ENCODE measurements at regions not wholly inside any gene's neighbourhood (a gene's known extent, or its start where the extent isn't known, plus 50 kb on each side); places are given as distances from the start of the nearest gene placed in this dataset.
"Not testable (repeated sequence)": the region's sequence is repeated elsewhere in the genome, so short reads cannot be mapped to it uniquely, and the experiment has no call there.

GRCh38 chr9:30591461-30591860 is 1793.0 kb upstream of the ACO1 start:
- no peaks in the 10 kb centered on the region for H3K27me3 ChIP-seq
- WGBS, 2 donors = 42 to 66% methylated on average over 1 of the region's 1 CpG
- H3K9me3 ChIP-seq = no peaks in the 10 kb centered on the region
- H3K4me1 ChIP-seq = no peaks in the 10 kb centered on the region
- intact Hi-C loops (cut with DNase I) = no loop called here
- no peak for ATAC-seq
- TF ChIP-seq CTCF (IDR thresholded peaks at IDR 0.05) = no peak
- DNase-seq = no peak
- no peak overlapping the region for H3K4me3 ChIP-seq
- H3K27ac ChIP-seq = no peak overlapping the region
- no peaks in the 10 kb centered on the region for H3K36me3 ChIP-seq

DNA sequence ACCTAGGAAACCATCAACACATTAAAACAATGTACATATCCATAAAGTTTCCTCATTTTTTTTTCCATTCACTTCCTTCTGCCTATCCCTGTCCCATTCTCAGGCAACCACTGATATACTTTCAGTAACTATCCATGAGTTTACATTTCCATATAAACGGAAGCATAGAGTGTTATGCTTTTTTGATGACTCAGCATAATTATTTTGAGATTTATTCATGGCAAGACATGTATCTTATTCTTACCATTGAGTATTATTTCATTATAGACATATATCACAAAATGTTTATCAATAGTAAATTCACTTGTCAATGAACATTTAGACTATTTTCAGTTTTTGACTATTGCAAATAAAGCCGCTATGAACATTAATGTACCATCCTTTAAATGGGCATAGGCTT is 1786.8 kb upstream of the ACO1 start:
- DNase-seq = no peak
- no peaks in the 10 kb centered on the region for H3K4me1 ChIP-seq
- ATAC-seq = no peak
- H3K4me3 ChIP-seq = no peak overlapping the region
- H3K27me3 ChIP-seq = no peaks in the 10 kb centered on the region
- H3K36me3 ChIP-seq = no peaks in the 10 kb centered on the region
- no peak overlapping the region for H3K27ac ChIP-seq
- H3K9me3 ChIP-seq = peaks cover 0 to 12% (median 0%) of the 10 kb centered on the region in 11 donors
- intact Hi-C loops (cut with DNase I) = no loop called here
- WGBS, 2 donors = 89 to 92% methylated on average over 2 of the region's 2 CpGs
- TF ChIP-seq CTCF (IDR thresholded peaks at IDR 0.05) = no peak

- H3K36me3 ChIP-seq = no peaks in the 10 kb centered on the region
- TF ChIP-seq CTCF (IDR thresholded peaks at IDR 0.05) = no peak
- no peaks in the 10 kb centered on the region for H3K4me1 ChIP-seq
- 63 to 67% methylated on average over 1 of the region's 1 CpG for whole genome bisulfite sequencing, 2 donors
- DNase-seq = no peak
- H3K9me3 ChIP-seq = peaks cover 0 to 25% (median 0%) of the 10 kb centered on the region in 11 donors
- ATAC-seq = no peak
- H3K4me3 ChIP-seq = no peak overlapping the region
- no peaks in the 10 kb centered on the region for H3K27me3 ChIP-seq
- H3K27ac ChIP-seq = no peak overlapping the region
- intact Hi-C loops (cut with DNase I) = no loop called here
Observed at GRCh38 chr9:30605936-30606335, 1778.5 kb upstream of the ACO1 start.

DNA sequence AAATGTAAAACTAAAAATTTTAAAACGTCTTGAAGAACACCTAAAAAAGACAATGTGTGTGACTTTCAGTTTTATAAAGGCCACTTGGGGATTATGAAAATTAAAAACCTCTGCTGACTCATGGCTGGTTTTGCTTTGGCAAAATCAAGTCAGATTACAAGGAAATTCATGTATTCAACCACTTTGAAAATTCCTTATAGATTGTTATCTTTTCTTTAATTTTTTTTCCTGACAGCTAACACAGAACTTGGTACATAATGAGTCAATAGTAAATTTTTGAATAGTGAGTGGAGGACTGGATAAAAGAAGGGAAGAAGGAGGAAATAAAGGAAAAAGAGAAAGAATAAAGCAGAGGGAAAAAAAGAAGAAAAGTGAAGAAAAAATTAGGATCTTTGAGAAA is 1774.7 kb upstream of the ACO1 start:
- Histone ChIP-seq H3K27me3 (no peaks in the 10 kb centered on the region), H3K36me3 (no peaks in the 10 kb centered on the region), H3K4me1 (no peaks in the 10 kb centered on the region), H3K27ac (no peak overlapping the region), H3K4me3 (no peak overlapping the region), H3K9me3 (peaks cover 0 to 2% (median 0%) of the 10 kb centered on the region in 11 donors)
- intact Hi-C loops (cut with DNase I) = no loop called here
- WGBS, 2 donors = 60 to 65% methylated on average over 1 of the region's 1 CpG
- no peak for TF ChIP-seq CTCF (IDR thresholded peaks at IDR 0.05)
- ATAC-seq (no peak), DNase-seq (no peak)

DNA sequence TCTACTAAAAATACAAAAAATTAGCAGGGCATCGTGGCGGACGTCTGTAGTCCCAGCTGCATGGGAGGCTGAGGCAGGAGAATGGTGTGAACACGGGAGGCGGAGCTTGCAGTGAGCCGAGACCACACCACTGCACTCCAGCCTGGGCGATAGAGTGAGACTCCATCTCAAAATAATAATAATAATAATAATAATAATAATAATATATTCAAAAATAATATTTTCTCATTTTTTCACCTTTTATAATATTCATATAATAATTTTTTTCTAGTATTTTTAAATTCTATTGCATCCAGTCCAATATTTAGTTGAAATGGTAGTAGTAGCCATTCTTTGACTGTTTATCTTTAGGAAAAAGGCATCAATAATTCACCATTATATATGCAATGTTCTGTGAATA is 1767.7 kb upstream of the ACO1 start:
- H3K4me1 ChIP-seq; intact Hi-C loops (cut with DNase I); DNase-seq; H3K4me3 ChIP-seq; ATAC-seq; H3K9me3 ChIP-seq; H3K27me3 ChIP-seq; H3K27ac ChIP-seq; H3K36me3 ChIP-seq: not testable (repeated sequence)
- WGBS, 2 donors = 90% methylated on average over 7 of the region's 7 CpGs
